HG02759 (cell line): ENCODE measurements at regions not wholly inside any gene's neighbourhood (a gene's known extent, or its start where the extent isn't known, plus 50 kb on each side); places are given as distances from the start of the nearest gene placed in this dataset.
"Not testable (repeated sequence)": the region's sequence is repeated elsewhere in the genome, so short reads cannot be mapped to it uniquely, and the experiment has no call there.

Experiments used
- ATAC-seq: cut with Tn5 transposase; IDR thresholded peaks from one replicate; pipeline ENCODE4 v1.9.1; 2021; ENCODE audit warnings: mild to moderate bottlenecking, moderate library complexity; ENCODE audit not compliant: unreplicated experiment

DNA sequence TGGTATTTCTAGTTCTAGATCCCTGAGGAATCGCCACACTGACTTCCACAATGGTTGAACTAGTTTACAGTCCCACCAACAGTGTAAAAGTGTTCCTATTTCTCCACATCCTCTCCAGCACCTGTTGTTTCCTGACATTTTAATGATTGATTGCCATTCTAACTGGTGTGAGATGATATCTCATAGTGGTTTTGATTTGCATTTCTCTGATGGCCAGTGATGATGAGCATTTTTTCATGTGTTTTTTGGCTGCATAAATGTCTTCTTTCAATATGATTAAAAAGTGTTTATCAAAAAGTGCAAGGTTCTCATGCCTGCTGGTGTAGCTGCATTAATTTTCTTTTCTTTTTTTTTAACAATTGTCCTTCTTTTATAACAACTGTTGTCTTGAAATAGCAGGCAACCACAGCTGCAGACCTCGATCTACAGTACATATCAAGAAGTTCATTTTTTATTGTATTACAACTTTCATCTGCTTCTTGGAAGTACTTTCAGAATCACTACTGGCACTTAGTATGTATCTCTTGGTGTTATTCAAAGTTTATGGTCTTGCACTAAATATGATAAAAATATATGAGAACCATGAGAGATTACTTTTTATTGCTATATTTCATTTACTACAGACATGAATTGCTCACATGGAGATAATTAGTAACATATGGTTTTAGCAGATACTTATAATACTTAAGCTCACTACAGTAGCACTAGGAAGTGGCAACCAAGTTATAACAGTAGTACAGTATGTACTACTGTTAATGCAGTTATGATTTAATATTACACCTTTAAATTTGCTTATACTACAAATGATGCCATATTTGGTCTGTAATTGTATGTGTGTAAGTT, 358.0 kb downstream of the ETV1 start:
- not testable (repeated sequence) for ATAC-seq

DNA sequence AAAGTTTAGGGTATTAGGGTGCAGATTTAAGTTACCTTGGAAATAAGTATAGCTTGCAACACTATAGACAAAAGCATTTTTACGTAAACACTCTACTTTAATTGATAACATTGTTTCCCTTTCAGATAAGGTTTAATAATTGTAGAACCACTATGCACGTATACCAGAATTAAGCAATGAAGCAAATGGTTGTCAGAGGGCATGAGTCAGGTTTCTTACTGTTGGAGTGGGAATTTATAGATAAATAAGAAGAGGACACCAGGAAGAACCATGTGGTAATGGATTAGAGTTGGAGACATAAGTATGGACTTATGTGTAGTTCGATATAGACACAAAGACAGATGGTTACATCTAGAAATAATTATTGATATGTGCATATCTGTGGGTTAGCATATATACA, 355.6 kb downstream of the ETV1 start:
- no peak for ATAC-seq

DNA sequence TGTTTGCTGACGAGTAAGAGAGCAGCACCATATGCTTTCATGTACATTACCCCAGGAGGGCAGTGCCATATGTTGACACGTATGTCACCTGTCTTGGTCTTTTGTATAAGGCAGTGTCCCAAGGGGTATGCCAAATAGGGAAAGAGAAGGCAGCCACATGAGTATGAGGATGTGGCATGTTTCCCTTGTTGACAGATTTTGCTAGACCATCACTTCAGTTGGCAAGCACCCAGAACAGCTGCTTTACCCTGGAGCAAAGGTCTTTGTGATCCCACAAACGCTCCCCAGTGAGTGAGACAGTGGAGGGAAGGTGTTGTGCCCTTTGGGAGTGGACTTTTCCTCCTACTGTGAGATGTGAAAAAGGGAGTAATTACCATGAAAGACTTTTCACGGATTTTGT, 350.1 kb downstream of the ETV1 start:
- ATAC-seq = no peak

- no peak for ATAC-seq
Observed at GRCh38 chr7:13641714-13642113, 347.8 kb downstream of the ETV1 start.

GRCh38 chr7:13651167-13651566, 338.3 kb downstream of the ETV1 start:
- no peak for ATAC-seq

DNA sequence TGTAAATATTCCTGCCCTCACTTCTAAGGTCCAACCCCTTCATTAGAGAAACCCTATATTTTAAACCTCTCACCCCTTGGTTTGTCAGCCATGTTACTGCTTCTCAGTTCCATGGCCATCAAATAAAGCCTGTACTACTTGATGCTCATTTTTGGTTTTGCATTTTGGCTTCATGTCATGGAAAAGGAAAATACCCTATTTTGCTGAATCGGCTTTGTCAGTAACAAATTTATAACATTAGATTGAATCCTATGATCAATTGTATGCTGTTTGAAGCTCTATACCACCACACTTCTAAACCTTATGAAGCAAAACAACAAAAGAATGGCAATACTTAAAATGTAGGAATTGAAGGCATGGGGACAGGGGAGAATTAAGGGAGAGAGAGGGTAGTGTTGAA, 333.1 kb downstream of the ETV1 start:
- no peak for ATAC-seq

DNA sequence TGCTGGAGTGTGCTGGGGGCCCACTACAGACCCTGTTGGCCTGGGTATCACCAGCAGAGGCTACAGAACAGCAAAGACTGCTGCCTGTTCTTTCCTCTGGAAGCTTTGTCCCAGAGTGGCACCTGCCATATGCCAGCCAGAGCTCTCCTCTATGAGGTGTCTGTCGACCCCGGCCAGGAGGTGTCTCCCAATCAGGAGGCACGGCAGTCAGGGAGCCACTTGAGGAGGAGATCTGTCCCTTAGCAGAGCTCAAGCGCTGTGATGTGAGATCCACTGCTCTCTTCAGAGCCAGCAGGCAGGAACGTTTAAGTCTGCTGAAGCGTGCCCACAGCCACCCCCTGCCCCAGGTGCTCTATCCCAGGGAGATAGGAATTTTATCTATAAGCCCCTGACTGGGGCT, 316.2 kb downstream of the ETV1 start:
- ATAC-seq = no peak

DNA sequence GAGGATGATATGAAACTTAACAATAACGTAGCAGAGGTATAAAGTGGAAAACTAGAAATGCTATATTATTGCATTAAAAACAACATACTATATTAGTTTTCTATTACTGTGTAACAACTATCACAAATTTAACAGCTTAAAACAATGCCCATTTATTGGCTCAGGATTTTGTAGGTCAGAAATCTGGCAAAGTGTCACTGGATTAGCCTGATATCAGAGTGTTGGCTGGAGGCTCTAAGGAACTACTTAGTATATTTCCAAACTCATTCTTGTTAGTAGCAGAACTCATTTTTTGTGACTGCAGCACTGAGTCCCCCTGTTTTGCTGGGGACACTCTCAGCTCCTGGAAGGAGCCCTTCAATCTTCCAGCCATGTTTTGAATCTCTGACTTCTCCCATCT, 306.8 kb downstream of the ETV1 start:
- no peak for ATAC-seq

DNA sequence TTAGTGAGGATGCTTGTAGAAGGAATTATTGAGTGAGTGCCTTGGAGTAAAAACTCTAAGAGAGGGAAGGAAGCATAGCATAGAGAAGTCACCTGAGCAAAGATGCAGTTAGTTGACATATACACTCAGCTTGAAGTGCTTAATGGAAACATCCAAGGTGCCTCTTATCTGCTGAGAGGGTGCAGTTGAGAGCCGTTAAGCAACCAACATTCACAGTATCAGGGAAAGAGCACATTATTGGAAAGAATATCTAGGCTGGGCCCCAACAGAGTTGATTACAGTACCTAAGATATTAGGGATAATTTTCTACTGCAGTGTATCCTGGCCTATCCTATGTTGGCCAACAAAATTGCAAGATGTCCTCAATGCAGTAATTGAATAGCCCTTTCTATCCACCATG, 302.0 kb downstream of the ETV1 start:
- no peak for ATAC-seq

GRCh38 chr7:13692548-13692947, 296.9 kb downstream of the ETV1 start:
- no peak for ATAC-seq

- no peak for ATAC-seq
Observed at GRCh38 chr7:13702251-13702650, 287.2 kb downstream of the ETV1 start.

- ATAC-seq = no peak
Observed at GRCh38 chr7:13708670-13709069, 280.8 kb downstream of the ETV1 start.

GRCh38 chr7:13713092-13713491, 276.4 kb downstream of the ETV1 start:
- no peak for ATAC-seq

DNA sequence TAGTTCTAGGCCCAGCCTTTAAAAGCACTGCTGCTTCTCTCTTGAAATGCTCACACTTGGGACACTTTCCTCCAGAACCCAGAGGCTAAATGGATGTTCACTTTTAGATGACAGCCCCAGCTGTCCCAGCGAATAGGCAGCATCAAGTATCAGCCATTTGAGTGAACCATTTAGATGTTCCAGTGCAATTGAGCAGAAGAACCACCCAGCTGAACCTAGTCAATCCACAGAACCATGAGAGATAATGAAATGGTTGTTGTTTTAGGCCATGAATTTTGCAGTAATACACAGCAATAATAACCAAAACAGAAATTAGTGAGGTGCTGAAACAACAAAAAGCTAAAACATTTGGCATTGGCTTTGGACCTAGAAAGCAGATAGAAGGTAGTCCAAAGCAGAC, 273.9 kb downstream of the ETV1 start:
- ATAC-seq = no peak

GRCh38 chr7:13717031-13717430, 272.4 kb downstream of the ETV1 start:
- ATAC-seq = no peak

GRCh38 chr7:13724191-13724976, 265.1 kb downstream of the ETV1 start:
- no peak for ATAC-seq

GRCh38 chr7:13724977-13725566, 264.4 kb downstream of the ETV1 start:
- no peak for ATAC-seq

GRCh38 chr7:13725591-13725990, 263.9 kb downstream of the ETV1 start:
- no peak for ATAC-seq

- no peak for ATAC-seq
Observed at GRCh38 chr7:13727279-13727678, 262.2 kb downstream of the ETV1 start.

DNA sequence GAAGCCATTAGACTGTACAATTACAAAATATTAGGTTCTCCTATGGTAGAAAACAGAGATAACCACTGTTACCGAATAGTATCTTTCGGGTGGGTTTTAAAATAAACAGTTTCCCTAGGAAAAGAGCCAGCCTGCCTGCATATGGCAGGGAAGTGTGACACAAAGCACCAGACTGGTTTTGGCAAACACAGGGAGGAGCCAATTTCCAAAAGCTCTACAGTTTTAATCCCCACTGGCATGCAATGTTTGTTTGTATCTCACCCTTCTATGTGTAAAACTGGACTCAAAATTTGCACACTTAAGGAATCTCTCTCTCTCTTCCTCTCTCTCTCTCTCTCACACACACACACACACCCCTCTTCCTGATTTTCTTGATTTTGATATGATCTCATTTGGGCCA, 261.7 kb downstream of the ETV1 start:
- ATAC-seq = no peak

GRCh38 chr7:13728430-13728829, 261.0 kb downstream of the ETV1 start:
- ATAC-seq = not testable (repeated sequence)

GRCh38 chr7:13731643-13732042, 257.8 kb downstream of the ETV1 start:
- ATAC-seq = no peak
